Stimulated activated naive CD8-positive, alpha-beta T cell treated with anti-CD3 and anti-CD28 coated beads, Interleukin-15, Interleukin-2, amounts not matched to agents 100 ng/mL and 50 ng/mL, for 24 hours (primary cell): ENCODE measurements at regions not wholly inside any gene's neighbourhood (a gene's known extent, or its start where the extent isn't known, plus 50 kb on each side); places are given as distances from the start of the nearest gene placed in this dataset.
A peak's percentile ranks its signal among the peaks of the same experiment; 100 is the strongest.

Source experiments
- H3K27ac Mint-ChIP-seq: one replicate; pipeline ENCODE4 v1.8.0; 2021; ENCODE audit warnings: mild to moderate bottlenecking, mixed read lengths
- H3K27me3 Mint-ChIP-seq: one replicate; pipeline ENCODE4 v1.8.0; 2021; ENCODE audit warnings: mixed read lengths
- H3K36me3 Mint-ChIP-seq: one replicate; pipeline ENCODE4 v1.8.0; 2021; ENCODE audit warnings: low read depth, mixed read lengths
- H3K4me1 Mint-ChIP-seq: one replicate; pipeline ENCODE4 v1.8.0; 2021; ENCODE audit warnings: low read depth, mixed read lengths
- H3K4me3 Mint-ChIP-seq: one replicate; pipeline ENCODE4 v1.8.0; 2021; ENCODE audit warnings: mild to moderate bottlenecking, mixed read lengths
- H3K9me3 Mint-ChIP-seq: one replicate; pipeline ENCODE4 v1.8.0; 2021; ENCODE audit warnings: mixed read lengths

DNA sequence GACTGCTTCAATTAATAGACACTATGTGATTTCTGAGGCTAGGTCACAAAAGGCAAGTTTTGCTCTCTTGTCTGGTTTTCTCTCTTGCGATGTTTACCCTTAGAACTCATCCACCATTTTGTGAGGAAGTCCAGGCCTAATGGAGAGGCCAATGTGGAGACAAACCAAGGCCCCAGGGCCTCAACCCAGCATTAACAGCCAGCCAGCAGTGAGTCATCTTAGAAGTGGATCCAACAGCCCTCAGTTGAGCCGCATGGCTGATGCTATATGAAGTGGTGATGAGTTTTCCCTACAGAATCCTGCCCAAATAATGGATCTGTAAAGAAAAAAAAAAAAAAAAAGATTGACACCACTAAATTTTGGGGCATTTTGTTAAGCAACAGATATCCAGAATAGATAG is 95.1 kb downstream of the DNTTIP2 start:
- no peak overlapping the region for H3K27ac Mint-ChIP-seq
- no peaks in the 10 kb centered on the region for H3K36me3 Mint-ChIP-seq
- no peak overlapping the region for H3K4me3 Mint-ChIP-seq
- H3K27me3 Mint-ChIP-seq, result no peaks in the 10 kb centered on the region
- H3K4me1 Mint-ChIP-seq, result no peaks in the 10 kb centered on the region
- peaks cover 5% of the 10 kb centered on the region for H3K9me3 Mint-ChIP-seq

DNA sequence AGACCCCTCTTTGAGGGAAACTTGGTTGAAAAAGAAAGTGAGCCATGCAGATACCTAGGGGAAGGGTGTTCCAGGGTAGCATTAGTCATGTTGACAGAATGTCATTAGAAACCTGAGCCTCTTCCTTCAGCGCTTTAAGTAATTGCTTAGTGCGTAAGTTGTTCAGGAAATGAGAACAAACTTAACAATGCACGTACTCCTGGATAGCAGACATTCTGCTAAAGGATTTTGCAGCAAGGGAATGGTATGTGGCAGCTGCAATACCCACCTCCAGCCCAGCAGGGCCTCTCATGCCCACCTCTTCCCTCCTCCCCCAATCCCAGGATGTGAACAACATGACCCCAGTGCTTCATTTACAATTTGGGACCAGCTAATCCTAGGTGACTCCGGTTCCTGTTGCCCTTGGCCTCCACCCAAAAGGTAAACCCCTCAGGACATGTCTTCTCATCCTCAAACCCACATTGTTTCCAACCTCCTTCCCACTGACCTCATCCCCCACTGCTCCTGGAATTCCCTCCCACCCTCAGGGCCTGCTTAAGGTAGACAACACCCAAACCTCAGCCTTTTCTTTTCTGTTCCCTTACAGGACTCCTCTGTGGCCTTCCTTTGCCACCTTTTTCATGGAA is 98.0 kb upstream of the BCAR3 start:
- H3K27me3 Mint-ChIP-seq, result no peaks in the 10 kb centered on the region
- H3K4me3 Mint-ChIP-seq, result no peak overlapping the region
- no peaks in the 10 kb centered on the region for H3K36me3 Mint-ChIP-seq
- H3K4me1 Mint-ChIP-seq, result no peaks in the 10 kb centered on the region
- H3K27ac Mint-ChIP-seq, result no peak overlapping the region
- no peaks in the 10 kb centered on the region for H3K9me3 Mint-ChIP-seq

DNA sequence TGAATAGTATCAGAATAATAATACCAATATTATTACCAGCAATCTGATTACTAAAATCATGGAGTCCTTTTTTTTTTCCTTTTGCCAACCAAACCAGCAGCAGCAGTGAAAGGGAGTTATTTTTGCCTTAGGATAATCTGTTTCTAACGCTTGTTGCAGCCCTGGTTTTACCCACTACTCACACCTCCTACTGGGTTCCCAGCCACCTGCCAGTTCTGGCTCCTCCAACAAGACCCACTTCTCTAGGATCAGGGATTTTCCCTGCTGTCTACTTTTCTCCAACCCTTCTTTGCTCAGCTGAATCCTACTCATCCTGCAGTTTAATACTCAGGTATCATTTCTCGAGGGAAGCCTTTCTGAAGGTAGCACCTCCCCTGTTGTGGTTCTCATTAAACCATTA is 96.8 kb upstream of the BCAR3 start:
- Mint-ChIP-seq H3K9me3 (no peaks in the 10 kb centered on the region), H3K4me1 (no peaks in the 10 kb centered on the region), H3K36me3 (no peaks in the 10 kb centered on the region), H3K27ac (no peak overlapping the region), H3K27me3 (no peaks in the 10 kb centered on the region), H3K4me3 (no peak overlapping the region)

DNA sequence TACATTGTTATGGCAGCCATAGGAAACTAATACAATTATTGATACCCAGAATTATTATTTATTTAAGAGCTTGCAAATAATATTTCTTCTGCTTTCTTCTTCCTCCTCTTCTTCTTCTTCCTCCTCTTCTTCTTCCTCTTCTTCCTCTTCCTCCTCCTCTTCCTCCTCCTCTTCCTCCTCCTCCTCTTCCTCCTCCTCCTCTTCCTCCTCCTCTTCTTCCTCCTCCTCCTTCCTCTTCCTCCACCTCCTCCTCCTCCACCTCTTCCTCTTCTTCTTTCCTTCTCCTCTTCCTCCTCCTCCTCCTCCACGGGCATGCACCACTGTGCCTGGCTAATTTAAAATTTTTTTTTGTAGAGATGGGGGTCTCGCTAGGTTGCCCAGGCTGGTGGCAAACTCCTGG is 95.6 kb upstream of the BCAR3 start:
- Mint-ChIP-seq H3K4me3 (no peak overlapping the region), H3K4me1 (no peaks in the 10 kb centered on the region), H3K27ac (no peak overlapping the region), H3K36me3 (no peaks in the 10 kb centered on the region), H3K27me3 (no peaks in the 10 kb centered on the region), H3K9me3 (no peaks in the 10 kb centered on the region)

DNA sequence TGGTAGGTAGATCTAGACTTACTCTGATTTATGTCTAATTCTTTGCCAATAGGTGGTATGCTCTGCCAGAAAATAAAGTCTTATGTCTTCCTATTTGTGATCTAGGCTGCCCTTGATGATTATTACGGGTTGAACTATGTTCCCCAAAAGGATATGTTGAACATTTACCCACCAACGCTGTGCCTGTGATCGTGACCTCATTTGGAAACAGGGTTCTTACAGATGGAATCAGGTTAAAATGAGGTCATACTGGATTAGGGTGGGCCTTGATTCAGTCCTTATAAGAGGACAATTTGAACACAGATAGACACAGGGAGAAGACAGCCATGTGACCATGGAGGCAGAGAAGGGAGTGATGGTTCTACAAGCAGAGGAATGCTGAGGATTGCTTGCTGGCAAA is 95.1 kb upstream of the BCAR3 start:
- Mint-ChIP-seq H3K27me3 (no peaks in the 10 kb centered on the region), H3K4me1 (no peaks in the 10 kb centered on the region), H3K4me3 (no peak overlapping the region), H3K36me3 (no peaks in the 10 kb centered on the region), H3K27ac (no peak overlapping the region), H3K9me3 (no peaks in the 10 kb centered on the region)

DNA sequence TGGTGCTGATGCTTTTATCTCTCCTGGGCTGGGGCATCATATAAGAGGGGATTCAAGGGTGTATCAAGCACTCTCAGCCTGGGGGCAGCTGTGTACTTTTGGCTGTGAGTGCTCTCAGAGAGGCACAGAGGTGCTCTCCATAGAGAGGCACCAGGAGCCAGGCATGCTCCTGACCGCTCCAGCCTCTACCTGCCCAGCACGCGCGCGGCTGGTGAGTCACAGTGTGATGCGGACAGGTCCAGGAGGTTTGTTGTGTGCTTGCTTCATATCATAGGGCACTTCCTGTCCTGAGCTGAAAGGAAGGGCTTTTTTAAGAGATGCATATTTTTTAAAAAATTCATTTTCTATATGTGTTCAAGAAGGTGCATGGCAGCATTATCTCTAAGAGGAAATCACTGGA is 93.6 kb upstream of the BCAR3 start:
- no peaks in the 10 kb centered on the region for H3K9me3 Mint-ChIP-seq
- no peaks in the 10 kb centered on the region for H3K4me1 Mint-ChIP-seq

DNA sequence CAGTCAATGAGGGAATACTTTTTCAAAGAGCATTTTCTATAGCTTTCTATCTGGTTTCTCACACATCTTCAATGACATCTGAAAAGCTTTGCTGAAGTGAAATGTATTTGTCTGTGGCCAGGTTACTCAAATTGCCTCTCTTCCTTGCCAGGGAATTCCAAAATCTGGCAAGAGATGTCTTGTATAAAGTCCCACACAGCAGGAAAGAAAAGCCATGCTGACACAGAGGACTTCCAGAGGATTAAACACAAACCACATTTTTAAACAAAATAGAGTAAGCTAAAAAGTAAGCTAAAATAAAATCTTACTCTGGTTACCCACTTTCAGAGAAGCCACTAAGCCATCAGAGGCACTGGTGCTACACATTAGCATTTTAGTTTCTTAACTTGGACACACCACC is 93.1 kb upstream of the BCAR3 start:
- Mint-ChIP-seq H3K36me3 (no peaks in the 10 kb centered on the region), H3K9me3 (no peaks in the 10 kb centered on the region), H3K27ac (no peak overlapping the region)

More for the DNA sequence above, 93.6 kb upstream of the BCAR3 start:
- Mint-ChIP-seq H3K27ac (no peak overlapping the region), H3K4me3 (no peak overlapping the region), H3K27me3 (no peaks in the 10 kb centered on the region), H3K36me3 (no peaks in the 10 kb centered on the region)

DNA sequence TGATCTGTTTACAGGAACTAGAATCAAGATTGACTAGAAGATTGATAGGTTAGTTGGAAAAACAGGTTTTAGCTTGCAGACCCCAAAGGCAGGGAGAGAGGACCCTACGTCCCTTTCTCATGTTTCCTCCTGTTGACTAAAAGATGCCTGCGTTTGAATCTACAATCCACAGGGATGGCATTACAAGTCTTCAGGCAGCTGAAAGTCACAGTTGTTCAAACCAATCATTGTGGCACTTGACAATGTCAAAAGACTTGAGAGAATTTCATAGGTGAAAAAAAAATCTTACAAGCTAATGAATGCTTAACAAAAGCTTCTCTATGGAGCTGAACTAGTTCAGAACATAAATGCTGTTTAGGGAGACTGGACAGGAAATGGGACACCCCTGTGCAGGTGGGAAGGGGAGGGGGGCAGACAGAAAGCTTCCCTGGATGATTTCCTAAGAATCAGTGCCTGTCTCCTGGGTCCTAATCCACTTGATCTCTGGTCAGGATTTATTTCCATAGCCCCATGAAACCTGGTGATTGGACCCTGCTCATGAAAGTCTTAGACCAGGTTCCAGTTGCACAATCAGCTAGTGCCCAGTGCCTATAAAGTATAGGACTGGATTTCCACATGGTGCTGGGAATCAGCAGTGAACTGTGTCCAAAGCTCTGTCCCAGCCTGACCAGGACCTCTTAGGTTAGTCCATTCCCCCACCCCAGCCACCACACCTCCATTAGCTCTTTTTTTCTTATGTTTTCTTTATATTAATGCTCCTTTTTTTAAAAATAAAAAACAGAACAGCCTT is 91.6 kb upstream of the BCAR3 start:
- Mint-ChIP-seq H3K9me3 (no peaks in the 10 kb centered on the region), H3K27ac (no peak overlapping the region), H3K4me3 (no peak overlapping the region), H3K4me1 (peaks cover 2% of the 10 kb centered on the region), H3K27me3 (no peaks in the 10 kb centered on the region), H3K36me3 (no peaks in the 10 kb centered on the region)

More for the DNA sequence above, 93.1 kb upstream of the BCAR3 start:
- Mint-ChIP-seq H3K27me3 (no peaks in the 10 kb centered on the region), H3K4me1 (no peaks in the 10 kb centered on the region), H3K4me3 (no peak overlapping the region)

DNA sequence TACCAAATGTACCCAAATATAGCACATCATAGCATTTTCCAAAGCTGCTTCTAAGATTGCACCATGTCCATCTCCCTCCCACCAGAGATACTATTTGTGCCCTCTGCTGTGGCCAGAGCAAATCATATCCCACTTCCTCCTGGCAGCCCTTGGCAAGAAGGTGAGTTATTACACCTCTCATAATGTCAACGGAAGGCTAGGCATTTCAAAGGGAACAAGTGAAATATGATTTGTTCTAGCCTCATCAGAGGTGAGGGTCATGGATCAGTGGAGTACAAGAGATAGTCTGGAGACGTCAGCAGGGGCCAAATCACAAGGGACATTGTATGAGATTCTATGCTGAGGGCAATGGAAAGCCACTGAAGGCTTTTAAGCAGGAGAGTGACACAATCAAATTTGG is 90.2 kb upstream of the BCAR3 start:
- Mint-ChIP-seq H3K36me3 (no peaks in the 10 kb centered on the region), H3K4me1 (peaks cover 7% of the 10 kb centered on the region), H3K27ac (no peak overlapping the region)

DNA sequence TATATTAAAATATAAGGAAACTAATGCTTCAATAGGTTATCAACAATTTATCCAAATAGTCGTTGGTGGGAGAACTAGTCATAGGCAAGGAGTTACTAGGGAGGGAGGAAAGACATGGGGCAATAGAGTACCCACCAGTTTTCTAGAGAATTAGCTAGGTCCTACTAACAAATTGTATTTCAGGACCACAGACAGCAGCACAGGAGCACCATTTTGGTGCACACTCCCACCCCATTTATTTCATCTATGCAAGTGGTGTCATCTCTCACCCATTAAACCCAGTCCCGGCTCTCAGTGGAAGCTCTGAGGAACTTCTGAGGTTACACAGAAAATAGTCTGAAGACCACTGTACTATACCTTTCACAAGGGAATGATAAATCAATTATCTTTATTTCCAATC is 89.0 kb upstream of the BCAR3 start:
- no peaks in the 10 kb centered on the region for H3K36me3 Mint-ChIP-seq
- H3K27me3 Mint-ChIP-seq, result no peaks in the 10 kb centered on the region
- H3K4me3 Mint-ChIP-seq, result no peak overlapping the region
- no peaks in the 10 kb centered on the region for H3K9me3 Mint-ChIP-seq
- no peak overlapping the region for H3K27ac Mint-ChIP-seq
- H3K4me1 Mint-ChIP-seq, result peaks cover 7% of the 10 kb centered on the region

More for the DNA sequence above, 90.2 kb upstream of the BCAR3 start:
- no peaks in the 10 kb centered on the region for H3K9me3 Mint-ChIP-seq
- no peaks in the 10 kb centered on the region for H3K27me3 Mint-ChIP-seq
- no peak overlapping the region for H3K4me3 Mint-ChIP-seq

DNA sequence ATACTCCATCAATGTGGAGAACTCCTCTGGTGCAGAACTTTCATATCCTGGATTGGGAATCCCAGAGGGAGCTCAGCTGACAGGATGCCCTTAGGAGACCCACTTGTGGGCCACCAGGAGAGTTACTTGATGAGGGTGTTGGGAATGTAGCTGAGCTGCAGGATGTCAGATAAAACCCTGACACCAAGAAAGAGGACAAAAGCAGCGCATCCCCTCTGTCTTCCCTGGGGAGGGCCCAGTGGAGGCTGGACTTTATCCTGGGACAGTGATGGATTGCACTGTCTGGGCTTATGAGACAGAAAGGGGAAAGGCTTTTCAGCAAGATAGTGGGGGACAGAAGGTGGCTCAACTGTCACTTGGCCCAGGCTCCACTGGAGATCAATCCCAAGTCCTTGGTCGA is 88.1 kb upstream of the BCAR3 start:
- Mint-ChIP-seq H3K36me3 (no peaks in the 10 kb centered on the region), H3K4me1 (peaks cover 7% of the 10 kb centered on the region), H3K27me3 (no peaks in the 10 kb centered on the region), H3K9me3 (no peaks in the 10 kb centered on the region), H3K27ac (no peak overlapping the region), H3K4me3 (no peak overlapping the region)

DNA sequence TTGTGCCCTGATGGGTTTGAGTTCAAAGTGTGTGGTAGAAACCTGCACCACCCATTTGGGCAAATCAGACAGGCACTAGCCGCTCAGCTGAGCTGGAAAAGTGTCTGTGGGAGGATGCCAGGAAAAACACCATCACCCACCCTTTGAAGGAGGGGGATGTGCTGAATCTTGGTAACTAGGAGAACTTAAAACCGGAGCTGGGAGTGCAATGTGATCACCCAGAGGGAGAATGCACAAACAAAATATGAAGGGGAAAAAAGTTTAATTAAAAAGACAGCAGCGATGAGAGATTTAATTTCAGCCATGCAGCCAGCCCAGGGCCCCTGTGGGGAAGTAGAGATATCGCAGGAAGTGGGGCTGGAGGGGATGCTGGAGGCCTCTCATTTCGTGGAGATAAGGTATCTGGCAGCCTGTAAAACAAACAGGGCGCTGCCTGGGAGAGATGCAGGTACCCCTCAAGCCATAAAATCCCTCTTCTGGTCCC is 86.8 kb upstream of the BCAR3 start:
- Mint-ChIP-seq H3K36me3 (no peaks in the 10 kb centered on the region), H3K4me1 (peaks cover 7% of the 10 kb centered on the region), H3K27me3 (no peaks in the 10 kb centered on the region)

DNA sequence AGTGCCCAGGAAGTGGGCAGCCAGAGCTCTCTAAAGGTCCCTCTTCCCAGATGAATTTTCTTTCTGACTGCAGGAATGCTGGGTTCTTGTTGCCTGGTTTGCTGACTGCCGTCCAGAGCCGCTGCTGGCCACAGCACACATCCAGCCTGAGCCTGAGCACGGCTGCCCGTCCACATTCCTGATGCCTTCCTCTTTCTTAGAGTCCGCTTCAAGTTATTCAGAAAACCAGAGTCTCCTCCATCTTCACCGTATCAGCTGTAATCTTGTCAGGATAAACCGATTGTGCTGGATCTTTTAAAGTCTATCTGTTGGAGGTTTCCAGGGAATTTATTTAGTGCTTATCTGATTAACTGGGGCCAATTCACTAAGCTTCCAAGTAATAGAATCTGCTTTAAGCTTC is 84.8 kb upstream of the BCAR3 start:
- Mint-ChIP-seq H3K27ac (no peak overlapping the region), H3K36me3 (no peaks in the 10 kb centered on the region), H3K27me3 (no peaks in the 10 kb centered on the region), H3K4me3 (no peak overlapping the region), H3K4me1 (peaks cover 7% of the 10 kb centered on the region), H3K9me3 (no peaks in the 10 kb centered on the region)

More for the DNA sequence above, 86.8 kb upstream of the BCAR3 start:
- Mint-ChIP-seq H3K27ac (no peak overlapping the region), H3K9me3 (no peaks in the 10 kb centered on the region), H3K4me3 (no peak overlapping the region)

DNA sequence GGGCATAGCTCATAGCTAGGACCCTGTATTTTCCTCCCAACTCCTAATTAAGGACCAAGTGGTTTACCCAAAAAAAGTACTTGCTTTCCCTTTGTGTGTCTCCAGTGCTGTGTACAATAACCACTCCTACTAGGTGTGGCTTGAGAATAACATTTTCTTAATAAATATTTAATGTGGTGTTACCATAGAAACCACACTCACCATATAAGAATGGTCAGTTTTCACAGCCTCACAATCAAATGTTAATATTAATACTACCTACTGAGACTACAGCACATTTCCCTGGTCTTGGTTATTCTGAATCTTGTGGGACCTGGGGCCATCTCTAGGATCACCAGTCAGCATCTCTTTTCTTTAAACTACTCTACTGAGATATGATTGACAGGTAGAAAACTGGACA is 83.5 kb upstream of the BCAR3 start:
- no peak overlapping the region for H3K4me3 Mint-ChIP-seq
- peaks cover 7% of the 10 kb centered on the region for H3K4me1 Mint-ChIP-seq
- no peaks in the 10 kb centered on the region for H3K36me3 Mint-ChIP-seq
- no peaks in the 10 kb centered on the region for H3K9me3 Mint-ChIP-seq
- no peak overlapping the region for H3K27ac Mint-ChIP-seq
- no peaks in the 10 kb centered on the region for H3K27me3 Mint-ChIP-seq

DNA sequence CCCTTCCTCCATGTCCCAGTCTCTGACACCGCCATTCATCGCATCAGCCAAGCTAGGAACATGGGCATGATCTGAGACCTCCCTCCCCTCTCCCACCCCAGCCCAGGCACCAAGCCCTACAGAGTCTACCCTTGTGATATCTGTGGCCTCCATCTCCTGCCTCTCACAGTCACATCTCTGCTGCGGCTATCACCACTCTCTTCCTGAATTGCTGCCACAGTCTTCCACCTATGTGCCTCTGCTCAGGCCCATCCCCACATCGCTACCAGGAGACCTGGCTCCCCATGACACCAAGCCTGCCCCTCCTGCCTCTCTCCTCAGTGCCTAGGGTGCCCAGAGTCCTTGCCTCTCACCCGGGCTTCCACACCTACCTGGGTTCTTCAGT is 82.7 kb upstream of the BCAR3 start:
- Mint-ChIP-seq H3K36me3 (no peaks in the 10 kb centered on the region), H3K27me3 (no peaks in the 10 kb centered on the region), H3K4me1 (peaks cover 13% of the 10 kb centered on the region), H3K4me3 (no peak overlapping the region), H3K9me3 (no peaks in the 10 kb centered on the region), H3K27ac (peak overlapping the region; percentile 34)
